ENCODE measurements at regions not wholly inside any gene's neighbourhood (a gene's known extent, or its start where the extent isn't known, plus 50 kb on each side); places are given as distances from the start of the nearest gene placed in this dataset.
"Not testable (repeated sequence)": the region's sequence is repeated elsewhere in the genome, so short reads cannot be mapped to it uniquely, and the experiment has no call there.

DNA sequence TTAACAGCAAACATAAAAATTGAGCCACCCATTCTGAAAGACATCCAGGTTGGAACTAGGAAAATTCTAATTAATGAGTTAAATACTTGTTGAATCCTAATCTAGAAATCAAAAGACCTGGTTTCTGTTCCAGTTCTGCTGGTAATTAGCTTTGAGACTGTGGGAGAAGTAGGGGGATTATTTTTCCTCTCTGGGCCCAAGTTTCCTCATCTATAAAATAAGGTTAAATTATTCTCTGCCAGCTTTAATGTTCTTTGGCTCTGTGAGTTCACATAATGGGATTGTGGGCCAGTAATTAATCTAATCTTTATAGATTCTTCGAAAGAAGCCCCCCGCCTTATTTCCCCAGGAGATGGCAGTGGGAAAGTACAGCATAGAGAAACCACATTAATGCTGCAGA lies 104.6 kb downstream of the ENC1 start:
- no peak for DNase-seq (ENCODE audit: insufficient read length, low spot score)
- FAIRE-seq = no peak

- FAIRE-seq (no peak), DNase-seq (ENCODE audit: insufficient read length, low spot score) (no peak)
Measured at GRCh38 chr5:74534397-74535129, 106.0 kb downstream of the ENC1 start.

DNA sequence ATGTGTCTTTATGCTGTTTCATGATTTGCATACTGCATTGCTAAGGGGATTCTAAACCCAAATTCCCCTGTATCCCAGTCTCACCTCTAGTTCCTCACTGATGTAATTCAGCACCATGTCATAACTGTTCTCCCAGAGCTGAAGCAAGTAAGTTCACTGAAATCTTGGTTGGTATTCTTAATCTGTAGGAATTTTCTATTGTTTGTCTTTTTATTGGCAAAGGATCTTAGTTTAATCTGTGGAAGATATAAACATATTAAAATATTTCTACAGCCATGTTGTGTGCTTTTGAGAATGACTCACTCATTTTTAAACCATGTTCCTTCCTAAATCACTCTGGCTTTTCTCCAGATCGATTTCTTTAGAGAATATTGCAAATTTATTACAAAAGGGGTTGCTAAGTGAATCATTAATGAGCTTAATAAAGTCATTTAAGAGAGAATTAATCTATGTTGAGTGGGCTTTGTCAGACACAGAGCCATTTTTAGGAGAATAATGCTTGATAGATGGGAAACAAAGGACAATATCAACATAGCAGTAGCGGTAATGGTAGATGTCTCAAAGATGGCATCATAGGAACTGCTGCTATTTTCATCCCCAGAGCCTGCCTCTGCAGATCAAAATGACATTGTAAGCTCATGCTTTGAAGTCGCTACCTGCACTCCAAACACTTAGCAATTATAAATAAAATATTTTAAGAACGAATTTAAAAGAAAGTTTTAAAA lies 110.0 kb downstream of the ENC1 start:
- FAIRE-seq (no peak), DNase-seq (ENCODE audit: insufficient read length, low spot score) (no peak)

GRCh38 chr5:74529101-74529500 lies 111.4 kb downstream of the ENC1 start:
- FAIRE-seq = no peak
- no peak for DNase-seq (ENCODE audit: insufficient read length, low spot score)

DNA sequence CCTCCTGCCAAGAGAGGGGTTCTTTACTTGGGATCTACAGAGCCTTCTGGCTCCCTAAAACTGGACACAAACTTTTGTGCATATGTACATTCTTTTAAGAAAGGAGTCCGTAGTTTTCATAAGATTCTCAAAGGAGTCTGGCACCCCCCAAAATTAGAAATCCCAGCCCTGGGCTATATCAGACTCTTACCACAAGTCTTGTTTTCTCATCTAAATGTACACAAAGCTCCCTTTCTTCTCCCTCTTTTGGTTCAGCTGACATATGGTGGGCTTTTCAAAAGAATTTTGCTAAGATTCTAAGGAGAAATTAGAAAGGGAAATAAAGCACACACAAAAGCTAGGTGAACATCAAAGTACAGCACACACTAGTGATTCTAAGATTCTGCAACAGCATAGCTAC lies 114.4 kb downstream of the ENC1 start:
- FAIRE-seq = no peak

DNA sequence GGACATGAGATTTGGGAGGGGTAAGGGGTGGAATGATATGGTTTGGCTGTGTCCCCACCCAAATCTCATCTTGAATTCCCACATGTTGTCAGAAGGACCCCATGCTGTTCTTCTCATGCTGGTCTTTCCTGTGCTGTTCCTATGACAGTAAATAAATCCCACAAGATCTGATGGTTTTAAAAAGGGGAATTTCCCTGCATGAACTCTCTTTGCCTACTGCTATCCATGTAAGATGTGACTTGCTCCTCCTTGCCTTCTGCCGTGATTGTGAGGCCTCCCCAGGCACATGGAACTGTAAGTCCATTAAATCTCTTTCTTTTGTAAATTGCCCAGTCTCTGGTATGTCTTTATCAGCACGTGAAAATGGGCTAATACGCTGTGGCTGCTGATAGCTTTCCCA lies 115.8 kb downstream of the ENC1 start:
- DNase-seq (ENCODE audit: insufficient read length, low spot score) = not testable (repeated sequence)

More for the DNA sequence above, 114.4 kb downstream of the ENC1 start:
- no peak for DNase-seq (ENCODE audit: insufficient read length, low spot score)

GRCh38 chr5:74523698-74524097 lies 116.8 kb downstream of the ENC1 start:
- not testable (repeated sequence) for DNase-seq (ENCODE audit: insufficient read length, low spot score); FAIRE-seq

More for the DNA sequence above, 115.8 kb downstream of the ENC1 start:
- not testable (repeated sequence) for FAIRE-seq

- DNase-seq (ENCODE audit: insufficient read length, low spot score); FAIRE-seq: not testable (repeated sequence)
Measured at GRCh38 chr5:74522838-74523237, 117.7 kb downstream of the ENC1 start.

DNA sequence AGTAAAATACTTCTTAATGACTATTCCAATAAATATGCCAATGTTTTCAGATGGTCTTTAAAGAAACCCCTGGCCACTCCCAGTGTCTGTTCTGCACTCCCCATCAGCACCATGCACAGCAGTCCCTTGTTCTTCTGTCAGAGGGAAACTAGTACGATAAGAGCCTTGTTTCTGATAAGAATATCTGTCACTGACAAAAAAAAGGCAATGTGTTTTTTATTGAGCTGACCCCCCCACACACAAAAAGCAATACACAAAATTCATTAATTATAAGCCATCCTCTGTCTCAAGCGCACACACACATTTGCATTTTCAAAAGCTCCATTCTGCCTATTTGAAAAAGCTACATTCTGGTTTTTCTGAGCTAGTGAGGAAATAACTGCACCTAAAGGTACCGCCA lies 119.1 kb downstream of the ENC1 start:
- DNase-seq (ENCODE audit: insufficient read length, low spot score) = no peak

DNA sequence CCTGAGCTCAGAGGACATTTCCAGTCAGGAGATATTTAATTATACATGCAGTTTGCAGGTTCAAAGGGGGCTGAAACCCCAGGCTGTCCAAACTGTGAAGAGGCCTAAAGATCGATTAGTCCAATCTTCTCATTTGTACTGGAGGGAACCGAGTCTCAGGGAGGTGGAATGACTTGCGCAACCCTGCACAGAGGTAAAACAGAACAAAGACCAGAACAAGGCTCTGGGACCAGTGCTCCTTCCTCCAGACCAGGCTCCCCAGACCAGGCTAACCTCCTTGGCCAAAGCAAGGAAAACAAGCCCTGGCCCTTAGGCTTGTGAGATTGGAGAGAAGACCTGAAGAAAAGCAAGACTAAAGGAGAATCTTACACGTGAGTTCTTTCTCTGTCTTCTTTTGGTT lies 120.8 kb downstream of the ENC1 start:
- FAIRE-seq (no peak), DNase-seq (ENCODE audit: insufficient read length, low spot score) (no peak)

More for the DNA sequence above, 119.1 kb downstream of the ENC1 start:
- no peak for FAIRE-seq

DNA sequence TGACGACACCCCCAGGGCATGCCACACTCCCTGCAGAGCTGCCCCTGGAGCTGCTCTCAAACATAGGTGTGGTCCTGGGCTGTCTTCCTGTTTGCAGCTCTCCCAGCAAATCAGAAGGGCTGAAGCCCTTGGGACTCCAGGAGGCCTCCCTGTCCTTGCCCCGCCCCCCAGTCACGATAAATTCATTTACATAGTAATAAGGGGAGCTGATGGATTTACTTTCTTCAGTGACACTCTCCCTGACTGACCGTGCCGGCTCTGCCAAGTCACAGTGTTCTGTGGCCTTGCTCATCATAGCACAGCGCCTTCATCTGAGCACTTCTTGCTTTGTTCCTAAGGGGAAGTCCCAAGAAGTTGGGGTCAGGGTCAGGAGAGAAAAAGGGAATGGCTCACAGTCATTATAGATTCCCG lies 121.4 kb downstream of the ENC1 start:
- FAIRE-seq (no peak), DNase-seq (ENCODE audit: insufficient read length, low spot score) (no peak)

- DNase-seq (ENCODE audit: insufficient read length, low spot score) (no peak), FAIRE-seq (no peak)
Measured at GRCh38 chr5:74517700-74518099, 122.8 kb downstream of the ENC1 start.

DNA sequence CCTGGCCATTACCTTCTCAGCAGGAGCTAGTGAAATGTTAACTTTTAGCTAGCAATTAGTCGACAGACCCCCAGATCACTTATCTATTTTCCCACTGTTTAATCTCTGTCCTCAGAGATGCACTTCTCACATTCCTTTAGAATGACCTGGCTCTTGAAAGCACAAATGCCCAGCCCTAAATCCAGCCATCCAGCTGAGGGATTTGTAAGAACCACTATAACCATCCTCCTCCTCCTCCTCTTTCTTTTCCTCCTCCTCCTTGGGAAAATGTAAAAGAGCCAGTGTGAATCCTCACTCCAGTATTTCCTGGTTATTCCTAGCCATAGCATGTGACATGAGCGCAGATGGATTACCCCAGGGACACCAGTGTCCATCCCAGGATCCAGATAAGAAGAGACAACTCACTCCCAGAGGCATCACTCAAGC lies 124.3 kb downstream of the ENC1 start:
- DNase-seq (ENCODE audit: insufficient read length, low spot score) = no peak
- FAIRE-seq = no peak

- DNase-seq (ENCODE audit: insufficient read length, low spot score) = no peak
Measured at GRCh38 chr5:74514888-74515551, 125.5 kb downstream of the ENC1 start.

GRCh38 chr5:74511770-74512169 lies 128.8 kb downstream of the ENC1 start:
- FAIRE-seq; DNase-seq (ENCODE audit: insufficient read length, low spot score): not testable (repeated sequence)

More at GRCh38 chr5:74514888-74515551, 125.5 kb downstream of the ENC1 start:
- FAIRE-seq = no peak

- no peak for DNase-seq (ENCODE audit: insufficient read length, low spot score)
- no peak for FAIRE-seq
Measured at GRCh38 chr5:74510476-74511075, 130.0 kb downstream of the ENC1 start.

- DNase-seq (ENCODE audit: insufficient read length, low spot score) (no peak), FAIRE-seq (no peak)
Measured at GRCh38 chr5:74507370-74508005, 133.0 kb downstream of the ENC1 start.

- no peak for FAIRE-seq
- DNase-seq (ENCODE audit: insufficient read length, low spot score) = no peak
Measured at GRCh38 chr5:74506119-74506518, 134.4 kb downstream of the ENC1 start.

DNA sequence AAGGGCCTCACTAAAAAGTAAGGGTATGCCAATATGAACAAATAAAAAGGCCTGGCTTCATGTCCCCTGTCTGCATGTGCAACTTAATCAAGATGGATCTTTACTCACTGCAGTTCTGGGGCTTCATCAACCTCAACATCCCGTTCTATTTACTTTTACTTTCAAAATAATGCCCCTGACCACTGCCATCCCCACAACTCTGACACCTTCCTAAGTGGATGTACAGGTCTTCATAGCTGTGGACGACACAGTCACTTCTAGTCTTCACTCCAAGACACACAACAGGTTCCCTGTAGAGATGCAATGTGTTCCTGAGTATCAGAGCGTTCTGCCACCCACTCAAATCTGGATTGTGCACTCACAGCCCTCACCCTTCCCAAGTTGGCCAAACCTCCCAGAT lies 136.1 kb downstream of the ENC1 start:
- no peak for FAIRE-seq
- no peak for DNase-seq (ENCODE audit: insufficient read length, low spot score)

GRCh38 chr5:74502479-74502950 lies 138.0 kb downstream of the ENC1 start:
- DNase-seq (ENCODE audit: insufficient read length, low spot score) (no peak), FAIRE-seq (no peak)

Measured in GM19239 (cell line).